Activated CD4-positive, alpha-beta T cell treated with anti-CD3 and anti-CD28 coated beads for 1 hour (primary cell): ENCODE measurements at regions not wholly inside any gene's neighbourhood (a gene's known extent, or its start where the extent isn't known, plus 50 kb on each side); places are given as distances from the start of the nearest gene placed in this dataset.

Source experiments
- DNase-seq: peaks from one replicate; pipeline ENCODE4 v3.0.0-alpha.2; 2020

DNA sequence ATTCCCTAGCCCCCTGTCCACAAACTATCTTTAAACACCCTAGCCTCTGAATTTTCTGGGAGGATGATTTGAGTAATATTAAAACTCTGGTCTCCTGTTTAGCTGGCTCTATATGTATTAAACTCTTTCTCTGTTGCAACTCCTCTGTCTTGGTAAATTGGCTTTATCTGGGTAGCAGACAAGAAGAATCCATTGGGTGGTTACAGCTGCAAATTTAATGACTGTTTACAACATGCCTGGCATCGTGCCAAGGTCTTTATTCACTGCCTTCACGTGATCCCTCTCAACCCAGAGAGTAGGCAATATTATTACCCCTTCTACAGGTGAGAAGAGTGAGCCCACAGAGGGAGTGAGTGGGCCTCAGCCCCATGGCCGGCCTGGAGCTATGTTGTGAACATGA is 77.8 kb upstream of the MYL2 start:
- DNase-seq, result no peak

DNA sequence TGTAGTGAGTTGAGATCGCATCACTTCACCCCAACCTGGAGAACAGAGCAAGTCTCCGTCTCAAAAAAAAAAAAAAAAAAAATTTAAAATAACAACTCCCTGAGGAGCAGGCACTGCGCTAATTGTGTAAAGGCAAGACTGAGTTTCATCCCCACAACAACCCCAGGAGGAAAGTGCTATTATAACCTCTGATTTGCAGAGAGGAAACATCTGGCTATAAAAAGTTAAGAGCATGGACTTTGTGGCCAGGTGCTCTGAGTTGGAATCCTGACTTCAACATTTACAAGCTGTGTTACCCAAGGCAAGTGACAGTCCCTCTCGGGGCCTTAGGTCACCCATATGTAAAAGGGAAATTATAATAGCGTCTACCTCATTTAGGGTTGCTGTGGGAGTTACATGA is 76.0 kb upstream of the MYL2 start:
- DNase-seq, result no peak

DNA sequence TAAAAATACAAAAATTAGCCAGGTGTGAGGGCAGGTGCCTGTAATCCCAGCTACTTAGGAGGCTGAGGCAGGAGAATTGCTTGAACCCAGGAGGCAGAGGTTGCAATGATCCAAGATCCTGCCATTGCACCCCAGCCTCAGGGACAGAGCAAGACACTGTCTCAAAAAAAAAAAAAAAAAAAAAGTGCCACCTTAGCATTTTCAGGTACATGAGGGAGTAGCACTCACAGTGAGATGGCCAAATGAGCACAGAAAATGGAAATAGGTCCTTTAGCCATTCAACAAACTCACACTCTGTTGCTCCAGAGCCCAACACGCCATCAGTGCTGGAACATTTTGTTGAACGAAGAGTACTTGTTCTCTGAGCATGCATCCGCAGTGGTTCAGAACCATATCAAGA is 75.2 kb upstream of the MYL2 start:
- DNase-seq, result no peak

DNA sequence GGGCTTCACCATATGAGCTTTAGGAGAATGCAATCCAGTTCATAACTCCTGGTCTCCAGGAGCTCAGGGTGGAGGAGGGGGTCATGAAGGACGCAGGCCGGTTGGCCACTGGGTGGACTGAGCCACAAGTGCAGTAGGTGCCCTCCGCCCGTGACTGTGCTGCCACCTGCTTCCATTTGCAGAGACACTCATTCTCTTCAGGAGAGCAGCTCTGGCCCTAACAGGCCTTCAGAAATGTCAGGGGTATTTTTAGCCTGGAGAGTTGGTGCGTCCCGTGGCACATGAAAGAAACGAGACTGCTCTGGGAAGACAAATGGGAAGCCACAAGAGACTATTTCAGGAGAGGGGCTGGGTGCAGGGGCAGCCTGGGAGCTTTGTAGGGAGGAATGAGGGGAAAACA is 74.6 kb upstream of the MYL2 start:
- DNase-seq, result no peak

DNA sequence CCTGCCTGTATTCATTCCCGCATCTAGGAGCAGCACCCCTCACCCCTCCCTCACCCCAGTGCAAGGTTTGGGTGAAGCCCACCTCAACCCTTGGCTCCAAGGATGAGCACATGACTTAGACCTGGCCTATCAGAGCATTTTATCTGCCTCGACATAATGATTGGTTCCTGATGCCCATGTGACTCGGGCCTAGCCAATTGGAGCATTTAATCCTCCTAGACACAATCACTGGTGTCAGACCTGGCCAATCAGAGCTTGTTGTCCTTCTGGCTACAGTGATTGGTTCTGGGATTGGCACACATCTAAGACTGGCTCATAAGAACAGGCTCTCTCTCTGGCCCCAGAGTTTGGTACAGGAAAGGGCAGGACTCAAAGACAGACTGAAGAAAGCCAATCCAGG is 73.1 kb upstream of the MYL2 start:
- DNase-seq, result no peak

DNA sequence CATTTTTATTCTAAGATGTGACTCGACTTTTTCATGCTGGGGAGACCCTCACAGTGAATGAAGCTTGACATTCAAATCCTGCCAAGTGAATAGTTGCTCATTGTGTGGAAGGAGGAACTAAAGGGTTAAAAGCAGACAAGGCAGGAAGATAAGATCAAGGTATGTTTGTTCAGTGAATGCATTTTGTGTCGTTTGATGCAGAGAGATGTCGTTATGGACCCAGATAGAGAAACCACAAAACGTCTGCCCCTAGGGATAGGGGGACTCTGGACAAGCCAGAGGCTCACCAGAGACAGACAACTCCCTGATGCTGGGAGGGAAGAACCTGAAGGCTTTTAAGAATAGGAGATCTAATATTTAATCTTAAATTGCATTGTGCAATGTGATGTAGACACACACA is 72.5 kb upstream of the MYL2 start:
- DNase-seq, result no peak

DNA sequence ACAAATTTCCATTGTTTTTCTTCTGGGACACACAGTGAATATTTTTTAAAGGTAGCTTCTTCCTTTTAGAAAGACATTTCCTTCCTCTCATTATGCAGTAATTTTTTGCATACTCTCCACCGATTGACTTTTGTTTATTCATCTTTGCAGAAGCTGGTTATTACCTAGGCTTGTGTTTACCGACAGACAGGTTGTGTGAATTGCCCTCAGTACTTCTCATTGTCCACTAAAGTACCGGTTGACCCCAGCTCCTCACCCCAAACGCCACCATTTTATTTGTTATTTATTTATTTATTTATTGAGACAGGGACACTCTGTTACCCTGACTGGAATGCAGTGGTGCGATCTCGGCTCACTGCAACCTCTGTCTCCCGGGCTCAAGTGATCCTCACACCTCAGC is 63.4 kb upstream of the MYL2 start:
- DNase-seq, result no peak

DNA sequence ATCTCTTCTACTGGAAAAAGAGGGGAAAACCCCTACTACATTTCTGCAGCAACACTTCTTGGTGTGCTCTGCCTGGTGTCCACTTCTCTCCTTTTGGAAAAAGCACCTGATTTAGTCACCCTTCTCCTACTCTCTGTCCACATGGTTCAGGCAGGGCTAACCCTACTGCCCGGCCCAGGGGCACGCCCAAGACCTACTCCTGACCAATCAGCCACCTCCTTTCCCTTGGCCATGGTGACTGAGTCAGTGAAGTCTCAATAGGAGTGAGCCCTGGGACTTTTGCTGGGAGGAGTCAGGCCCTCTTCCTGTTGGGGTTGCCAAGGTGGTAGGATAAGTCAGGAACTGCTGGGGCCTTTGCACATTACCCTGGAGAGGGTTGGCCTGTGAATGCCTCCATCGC is 52.5 kb upstream of the MYL2 start:
- no peak for DNase-seq

DNA sequence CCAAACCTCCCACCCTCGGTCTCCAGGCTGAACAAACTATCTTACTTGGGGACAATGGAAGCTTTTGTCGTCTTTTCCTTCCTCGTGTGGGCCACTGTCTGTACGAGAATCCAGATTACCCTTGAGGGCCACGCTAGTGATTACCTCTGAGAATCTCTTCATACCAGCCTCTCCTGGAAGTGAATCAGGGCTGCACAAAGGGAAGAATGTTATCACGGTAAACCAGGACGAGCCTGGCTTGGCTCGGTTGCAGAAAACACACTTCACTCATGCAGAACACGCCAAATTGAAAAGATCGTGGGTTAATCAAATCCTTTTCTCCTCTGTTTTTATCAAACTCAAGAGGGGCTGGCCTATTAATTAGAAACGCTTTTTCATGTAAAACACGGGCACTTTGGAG is 51.6 kb upstream of the MYL2 start:
- DNase-seq, result no peak

DNA sequence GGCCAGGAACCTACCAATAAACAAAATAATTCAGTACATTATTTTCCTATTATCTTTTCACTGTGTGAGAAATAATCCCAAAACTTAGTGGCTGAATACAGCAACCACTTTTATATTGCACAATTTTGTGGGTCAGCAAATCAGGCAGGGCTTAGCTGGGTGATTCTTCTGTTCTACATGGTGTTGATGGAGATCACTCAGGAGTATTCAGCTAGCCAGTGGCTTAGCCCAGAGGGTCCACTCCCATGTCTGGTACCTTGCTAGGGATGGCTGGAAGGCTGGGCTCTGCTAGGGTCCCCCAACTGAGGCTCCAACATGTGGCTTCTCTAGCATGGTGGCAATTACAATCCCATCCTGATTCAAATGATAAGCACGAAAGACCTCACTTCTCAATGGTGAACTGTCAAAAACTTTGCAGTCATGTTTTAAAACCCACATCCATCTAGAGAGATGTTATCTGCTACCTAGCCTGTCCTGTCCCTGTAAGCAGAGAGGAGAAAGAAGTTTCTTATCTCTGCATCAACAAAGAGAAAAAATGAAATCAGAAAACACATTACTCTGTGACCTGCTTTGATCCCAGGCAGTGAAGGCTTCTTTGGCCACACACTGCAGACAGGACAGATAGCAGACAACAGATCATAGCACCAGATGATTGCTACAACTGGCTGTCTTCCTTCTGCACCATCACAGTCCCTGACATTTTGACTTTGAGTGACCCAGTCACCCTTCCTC is 51.0 kb upstream of the MYL2 start:
- no peak for DNase-seq
